ENCODE measurements at regions not wholly inside any gene's neighbourhood (a gene's known extent, or its start where the extent isn't known, plus 50 kb on each side); places are given as distances from the start of the nearest gene placed in this dataset.

DNA sequence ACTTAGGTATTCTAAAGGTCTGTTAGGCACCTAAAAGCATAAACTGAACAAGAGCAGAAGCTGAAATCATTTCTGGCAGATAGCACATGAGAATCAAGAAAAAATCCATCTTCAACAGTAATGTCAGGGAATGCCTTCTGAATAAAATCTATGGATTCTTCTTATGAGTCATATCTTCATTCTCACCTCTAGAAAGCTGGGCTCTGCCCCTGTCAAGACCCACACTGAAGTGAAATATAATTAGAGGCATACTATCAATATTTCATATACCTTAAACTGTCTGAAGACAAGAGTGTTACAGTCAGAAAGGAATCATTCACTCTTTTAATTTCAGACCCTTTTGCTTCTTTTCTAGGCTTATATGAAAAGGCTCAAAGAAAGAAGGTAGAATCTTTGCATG lies 485.8 kb upstream of the PTCHD4 start:
- TF ChIP-seq, protein P1, sequence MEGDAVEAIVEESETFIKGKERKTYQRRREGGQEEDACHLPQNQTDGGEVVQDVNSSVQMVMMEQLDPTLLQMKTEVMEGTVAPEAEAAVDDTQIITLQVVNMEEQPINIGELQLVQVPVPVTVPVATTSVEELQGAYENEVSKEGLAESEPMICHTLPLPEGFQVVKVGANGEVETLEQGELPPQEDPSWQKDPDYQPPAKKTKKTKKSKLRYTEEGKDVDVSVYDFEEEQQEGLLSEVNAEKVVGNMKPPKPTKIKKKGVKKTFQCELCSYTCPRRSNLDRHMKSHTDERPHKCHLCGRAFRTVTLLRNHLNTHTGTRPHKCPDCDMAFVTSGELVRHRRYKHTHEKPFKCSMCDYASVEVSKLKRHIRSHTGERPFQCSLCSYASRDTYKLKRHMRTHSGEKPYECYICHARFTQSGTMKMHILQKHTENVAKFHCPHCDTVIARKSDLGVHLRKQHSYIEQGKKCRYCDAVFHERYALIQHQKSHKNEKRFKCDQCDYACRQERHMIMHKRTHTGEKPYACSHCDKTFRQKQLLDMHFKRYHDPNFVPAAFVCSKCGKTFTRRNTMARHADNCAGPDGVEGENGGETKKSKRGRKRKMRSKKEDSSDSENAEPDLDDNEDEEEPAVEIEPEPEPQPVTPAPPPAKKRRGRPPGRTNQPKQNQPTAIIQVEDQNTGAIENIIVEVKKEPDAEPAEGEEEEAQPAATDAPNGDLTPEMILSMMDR (conservative IDR thresholded peaks at IDR 0.05; ENCODE audit: low read depth, low read length): no peak
- no peak for TF ChIP-seq EZH2 (IDR thresholded peaks at IDR 0.05; ENCODE audit: low read length, unreplicated experiment)

Measured in PC-3 (cell line).